ENCODE measurements at regions not wholly inside any gene's neighbourhood (a gene's known extent, or its start where the extent isn't known, plus 50 kb on each side); places are given as distances from the start of the nearest gene placed in this dataset.

DNA sequence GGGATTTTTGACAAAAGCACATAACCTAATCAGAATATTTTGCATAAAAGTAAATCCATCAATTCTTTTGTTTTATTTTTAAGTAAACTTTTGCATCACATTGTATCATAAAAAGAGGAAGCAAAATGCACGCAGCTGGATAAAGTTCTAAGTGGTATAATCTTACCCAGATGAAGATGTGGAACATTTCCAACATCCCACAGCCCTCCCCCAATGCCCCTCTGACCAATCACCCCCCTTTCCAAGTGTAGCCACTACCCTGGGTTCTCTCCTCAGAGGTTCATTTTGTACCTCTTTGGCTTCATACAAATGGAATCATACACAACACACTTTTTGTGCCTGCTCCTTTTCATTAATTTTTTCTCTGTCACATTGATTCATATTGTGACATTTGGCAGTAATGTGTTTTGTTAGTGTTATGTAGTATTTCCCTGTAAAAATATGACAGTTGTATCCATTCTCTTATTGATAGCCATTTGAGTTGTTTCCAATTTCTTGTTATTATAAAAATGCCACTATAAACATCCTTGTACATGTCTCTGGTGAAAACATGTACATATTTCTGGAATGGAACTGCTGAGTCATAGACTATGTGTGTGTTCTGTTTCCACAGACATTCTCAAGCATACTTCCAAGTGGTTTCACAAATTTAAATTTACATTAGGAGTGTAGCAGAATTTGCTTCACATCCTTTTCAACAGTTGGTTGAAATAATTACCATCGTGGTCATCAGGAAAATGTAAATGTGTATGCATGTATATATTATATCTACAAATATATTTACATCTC lies 92.9 kb upstream of the SYNDIG1 start:
- no peaks in the 10 kb centered on the region for H3K36me3 Mint-ChIP-seq
- H3K4me3 Mint-ChIP-seq = no peak overlapping the region
- H3K9ac ChIP-seq (ENCODE audit: insufficient read depth, low read length, poor library complexity, severe bottlenecking) = no peak overlapping the region
- H3K4me3 ChIP-seq (replicated peaks in 1 of 3; ENCODE audit: low read depth in 2 of 3, low read length in 3 of 3) = no peak overlapping the region
- DNase-seq = no peak
- H3K27ac ChIP-seq (ENCODE audit: low read depth in 1 of 2, low read length in 2 of 2) = no peak overlapping the region
- no peaks in the 10 kb centered on the region for H3K27me3 ChIP-seq (ENCODE audit: control insufficient read depth in 2 of 2, insufficient read depth in 2 of 2, low read length in 2 of 2)
- WGBS (ENCODE audit: insufficient coverage) = no CpG with 5 or more reads among the region's 2 CpGs
- no peaks in the 10 kb centered on the region for H4K20me1 ChIP-seq (ENCODE audit: insufficient read depth, low read length)
- H2AFZ ChIP-seq (ENCODE audit: insufficient read depth, low read depth, low read length, poor library complexity, severe bottlenecking) = no peak overlapping the region
- no peak overlapping the region for H3K27ac Mint-ChIP-seq
- intact Hi-C loops (cut with micrococcal nuclease) = no loop called here
- no peak overlapping the region for H3K4me2 ChIP-seq (replicated peaks; ENCODE audit: extremely low read depth, low read length, poor library complexity, severe bottlenecking)
- TF ChIP-seq, protein P1, sequence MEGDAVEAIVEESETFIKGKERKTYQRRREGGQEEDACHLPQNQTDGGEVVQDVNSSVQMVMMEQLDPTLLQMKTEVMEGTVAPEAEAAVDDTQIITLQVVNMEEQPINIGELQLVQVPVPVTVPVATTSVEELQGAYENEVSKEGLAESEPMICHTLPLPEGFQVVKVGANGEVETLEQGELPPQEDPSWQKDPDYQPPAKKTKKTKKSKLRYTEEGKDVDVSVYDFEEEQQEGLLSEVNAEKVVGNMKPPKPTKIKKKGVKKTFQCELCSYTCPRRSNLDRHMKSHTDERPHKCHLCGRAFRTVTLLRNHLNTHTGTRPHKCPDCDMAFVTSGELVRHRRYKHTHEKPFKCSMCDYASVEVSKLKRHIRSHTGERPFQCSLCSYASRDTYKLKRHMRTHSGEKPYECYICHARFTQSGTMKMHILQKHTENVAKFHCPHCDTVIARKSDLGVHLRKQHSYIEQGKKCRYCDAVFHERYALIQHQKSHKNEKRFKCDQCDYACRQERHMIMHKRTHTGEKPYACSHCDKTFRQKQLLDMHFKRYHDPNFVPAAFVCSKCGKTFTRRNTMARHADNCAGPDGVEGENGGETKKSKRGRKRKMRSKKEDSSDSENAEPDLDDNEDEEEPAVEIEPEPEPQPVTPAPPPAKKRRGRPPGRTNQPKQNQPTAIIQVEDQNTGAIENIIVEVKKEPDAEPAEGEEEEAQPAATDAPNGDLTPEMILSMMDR (IDR thresholded peaks at IDR 0.05) = no peak
- H3K27me3 Mint-ChIP-seq (ENCODE audit: low read depth in 3 of 3) = peaks cover 0 to 1% (median 0%) of the 10 kb centered on the region in 3 donors
- H3K4me1 Mint-ChIP-seq = peaks cover 2% of the 10 kb centered on the region
- H3K9me3 ChIP-seq (replicated peaks in 1 of 2; ENCODE audit: control insufficient read depth in 1 of 2, insufficient read depth in 1 of 2, low read length in 2 of 2) = no peaks in the 10 kb centered on the region
- H3K9me3 Mint-ChIP-seq = no peaks in the 10 kb centered on the region
- no peaks in the 10 kb centered on the region for H3K79me2 ChIP-seq (ENCODE audit: insufficient read depth, low read length)
- H3K4me1 ChIP-seq (ENCODE audit: control insufficient read depth in 1 of 2, insufficient read depth in 2 of 2, low read length in 2 of 2) = no peaks in the 10 kb centered on the region
- H3K36me3 ChIP-seq (replicated peaks in 1 of 2; ENCODE audit: control insufficient read depth in 1 of 2, insufficient read depth in 2 of 2, low read length in 2 of 2) = no peaks in the 10 kb centered on the region

DNA sequence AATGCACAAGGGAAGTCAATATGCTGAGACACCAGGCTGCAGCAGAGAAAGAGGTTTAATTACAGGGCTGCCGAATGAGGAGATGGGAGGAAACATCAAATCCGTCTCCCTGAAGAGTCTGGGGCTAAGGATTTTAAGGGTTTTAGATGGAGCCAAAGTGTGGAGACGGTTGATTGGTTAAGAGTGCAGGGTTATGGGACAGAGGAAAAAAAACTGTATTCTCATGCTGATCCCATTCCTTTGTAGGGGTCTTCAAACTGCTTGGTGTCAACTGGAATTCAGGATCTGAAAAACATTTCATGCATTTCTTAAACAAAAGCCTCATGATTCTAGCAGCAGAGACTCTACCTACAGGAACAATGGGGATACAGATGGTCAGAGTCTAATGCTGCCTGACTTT lies 96.1 kb upstream of the SYNDIG1 start:
- Mint-ChIP-seq H3K4me3 (no peak overlapping the region), H3K9me3 (peaks cover 0 to 2% (median 0%) of the 10 kb centered on the region in 7 donors), H3K27me3 (ENCODE audit: low read depth in 3 of 3) (peaks cover 0 to 5% (median 0%) of the 10 kb centered on the region in 3 donors), H3K36me3 (no peaks in the 10 kb centered on the region), H3K4me1 (no peaks in the 10 kb centered on the region), H3K27ac (no peak overlapping the region)
- no peak for DNase-seq
- H3K27me3 ChIP-seq (ENCODE audit: control insufficient read depth in 2 of 2, insufficient read depth in 2 of 2, low read length in 2 of 2) = no peaks in the 10 kb centered on the region
- H3K79me2 ChIP-seq (ENCODE audit: insufficient read depth, low read length) = no peaks in the 10 kb centered on the region
- TF ChIP-seq, protein P1 (IDR thresholded peaks at IDR 0.05) = no peak
- no peak overlapping the region for H3K4me2 ChIP-seq (replicated peaks; ENCODE audit: extremely low read depth, low read length, poor library complexity, severe bottlenecking)
- no peaks in the 10 kb centered on the region for H4K20me1 ChIP-seq (ENCODE audit: insufficient read depth, low read length)
- 87% methylated on average over 2 of the region's 3 CpGs for WGBS (ENCODE audit: insufficient coverage)
- H3K9ac ChIP-seq (ENCODE audit: insufficient read depth, low read length, poor library complexity, severe bottlenecking) = no peak overlapping the region
- no peak overlapping the region for H2AFZ ChIP-seq (ENCODE audit: insufficient read depth, low read depth, low read length, poor library complexity, severe bottlenecking)
- no peaks in the 10 kb centered on the region for H3K36me3 ChIP-seq (replicated peaks in 1 of 2; ENCODE audit: control insufficient read depth in 1 of 2, insufficient read depth in 2 of 2, low read length in 2 of 2)
- no peak overlapping the region for H3K4me3 ChIP-seq (replicated peaks in 1 of 3; ENCODE audit: low read depth in 2 of 3, low read length in 3 of 3)
- intact Hi-C loops (cut with micrococcal nuclease) = no loop called here
- H3K27ac ChIP-seq (ENCODE audit: low read depth in 1 of 2, low read length in 2 of 2) = no peak overlapping the region
- H3K4me1 ChIP-seq (ENCODE audit: control insufficient read depth in 1 of 2, insufficient read depth in 2 of 2, low read length in 2 of 2) = no peaks in the 10 kb centered on the region
- H3K9me3 ChIP-seq (replicated peaks in 1 of 2; ENCODE audit: control insufficient read depth in 1 of 2, insufficient read depth in 1 of 2, low read length in 2 of 2) = no peaks in the 10 kb centered on the region

All from CD14-positive monocyte (primary cell).